HG02973 (cell line): ENCODE measurements at regions not wholly inside any gene's neighbourhood (a gene's known extent, or its start where the extent isn't known, plus 50 kb on each side); places are given as distances from the start of the nearest gene placed in this dataset.

ENCODE experiments used
- ATAC-seq: cut with Tn5 transposase; IDR thresholded peaks from one replicate; pipeline ENCODE4 v1.9.1; 2021; ENCODE audit warnings: moderate library complexity; ENCODE audit not compliant: unreplicated experiment

DNA sequence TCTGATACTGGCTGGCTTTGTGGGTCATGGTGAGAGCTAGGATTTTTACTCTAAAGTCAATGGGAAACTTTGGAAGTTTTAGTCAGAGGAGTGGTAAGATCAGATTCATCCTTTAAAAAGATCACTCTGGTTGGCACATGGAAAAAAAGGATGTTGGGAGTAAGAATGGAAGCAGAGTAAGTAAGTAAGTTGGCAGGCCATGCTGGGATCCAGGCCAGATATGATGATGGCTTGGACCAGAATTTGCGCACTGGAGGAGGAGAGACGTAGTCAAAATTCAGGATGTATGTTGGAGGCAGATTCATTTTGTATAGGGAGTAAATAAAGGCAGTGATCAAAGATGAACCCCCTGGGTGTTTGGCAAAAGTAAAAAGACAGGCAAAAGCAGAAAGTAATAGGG, 283.3 kb upstream of the THSD7B start:
- ATAC-seq: no peak

DNA sequence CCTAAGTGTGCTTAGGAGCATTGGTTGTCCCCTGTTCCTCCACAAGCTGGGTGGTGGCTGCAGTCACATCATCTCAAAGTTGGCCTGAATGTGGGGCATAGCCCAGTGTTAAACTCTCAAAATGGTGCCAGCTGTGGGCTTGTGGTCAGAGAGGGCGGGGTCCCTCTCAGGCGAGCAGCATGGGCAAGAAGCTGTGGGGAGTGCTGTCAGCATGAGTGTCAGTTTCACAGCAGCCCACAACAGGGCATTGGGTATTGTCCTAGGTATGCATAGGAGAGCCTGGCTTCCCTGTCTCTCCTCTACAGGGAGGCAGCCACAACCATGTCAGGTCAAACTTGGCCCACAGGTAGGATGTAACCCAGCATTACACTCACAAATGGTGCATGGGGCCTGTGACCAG, 285.6 kb upstream of the THSD7B start:
- no peak for ATAC-seq

DNA sequence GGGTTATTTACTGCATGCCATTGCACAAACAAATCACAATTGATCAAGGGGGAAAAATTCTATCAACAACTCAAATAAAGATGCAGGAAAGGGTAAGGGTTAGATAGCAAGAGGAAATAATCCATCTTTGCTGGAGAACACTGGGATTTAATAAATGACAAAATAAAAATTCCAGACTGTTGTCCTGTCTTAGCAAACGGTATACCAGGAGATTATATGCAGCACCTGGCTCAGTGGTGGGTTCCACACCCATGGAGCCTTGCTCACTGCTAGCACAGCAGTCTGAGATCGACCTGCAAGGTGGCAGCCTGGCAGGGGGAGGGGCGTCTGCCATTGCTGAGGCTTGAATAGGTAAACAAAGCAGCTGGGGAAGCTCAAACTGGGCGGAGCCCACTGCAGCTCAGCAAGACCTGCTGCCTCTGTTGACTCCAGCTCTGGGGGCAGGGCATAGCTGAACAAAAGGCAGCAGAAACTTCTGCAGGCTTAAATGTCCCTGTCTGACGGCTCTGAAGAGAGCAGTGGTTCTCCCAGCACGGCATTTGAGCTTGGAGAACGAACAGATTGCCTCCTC, 296.5 kb upstream of the THSD7B start:
- no peak for ATAC-seq

DNA sequence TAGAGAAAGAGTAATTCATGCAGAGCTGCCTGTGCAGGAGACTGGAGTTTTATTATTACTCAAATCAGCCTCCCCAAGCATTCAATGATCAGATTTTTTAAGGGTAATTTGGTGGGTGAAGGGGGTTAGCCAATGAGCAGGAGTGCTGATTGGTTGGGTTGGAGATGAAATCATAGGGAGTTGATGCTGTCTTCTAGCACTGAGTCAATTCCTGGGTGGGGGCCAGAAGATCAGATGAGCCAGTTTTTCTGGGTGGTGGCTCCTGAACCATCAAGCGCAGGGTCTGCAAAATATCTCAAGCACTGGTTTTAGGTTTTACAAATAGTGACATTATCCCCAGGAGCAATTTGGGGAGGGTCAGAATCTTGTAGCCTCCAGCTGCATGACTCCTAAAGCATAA, 312.8 kb upstream of the THSD7B start:
- ATAC-seq: no peak

DNA sequence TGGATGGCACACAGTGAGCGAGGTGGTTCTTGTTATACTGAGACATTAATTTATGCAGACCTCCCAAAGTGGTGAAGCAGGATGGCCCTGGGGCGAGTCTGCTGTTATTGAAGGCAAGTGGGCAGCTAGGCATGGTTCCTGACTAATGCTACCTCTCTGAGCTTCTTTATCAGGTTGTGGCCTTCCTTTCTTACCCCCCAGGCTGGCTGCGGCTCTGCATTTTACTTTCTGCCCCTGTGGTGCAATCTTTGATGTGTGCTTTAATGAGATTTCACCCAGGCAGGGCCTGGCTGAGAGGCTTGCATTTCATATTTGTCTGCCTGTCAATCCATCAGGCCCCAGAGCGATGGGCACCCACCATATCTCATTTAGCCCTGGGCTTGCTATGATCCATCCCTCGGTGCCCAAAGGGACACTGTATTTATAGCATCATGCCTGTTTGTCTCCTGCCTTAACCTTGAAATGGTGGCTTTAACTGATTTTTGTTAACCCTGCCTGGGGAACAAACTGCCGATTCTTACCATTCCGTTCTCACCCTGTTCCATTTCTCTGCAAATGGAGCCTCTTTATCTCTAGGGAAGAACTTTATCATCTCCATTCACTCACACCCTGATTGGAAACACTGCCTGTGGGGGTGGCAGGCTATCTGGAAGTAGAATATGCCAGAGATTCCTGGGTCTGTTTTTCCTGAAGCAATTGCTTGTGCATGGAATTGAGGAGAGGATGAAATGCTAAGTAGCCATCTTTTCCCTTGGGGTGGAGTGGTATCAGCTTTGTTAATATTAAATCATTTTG, 316.2 kb upstream of the THSD7B start:
- ATAC-seq: no peak

DNA sequence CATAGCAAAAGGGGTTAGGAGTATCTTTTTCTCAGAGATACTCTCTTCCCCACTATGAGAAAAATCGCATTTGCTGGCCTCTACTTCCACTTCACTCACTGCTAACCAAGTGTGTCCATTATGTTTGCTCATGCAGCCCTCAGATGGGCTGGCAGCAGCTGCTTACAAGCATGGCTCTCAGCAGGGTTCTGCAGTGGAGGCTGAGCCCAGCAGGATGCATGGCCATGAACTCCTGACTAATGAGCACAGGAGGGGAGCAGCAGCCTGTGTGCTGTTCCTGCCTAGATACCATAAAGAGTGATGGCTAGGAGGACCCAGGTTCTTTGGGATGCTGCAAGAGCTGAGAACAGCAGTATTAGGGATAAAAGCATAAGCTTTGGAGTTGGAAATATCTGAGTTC, 316.9 kb upstream of the THSD7B start:
- ATAC-seq: no peak

DNA sequence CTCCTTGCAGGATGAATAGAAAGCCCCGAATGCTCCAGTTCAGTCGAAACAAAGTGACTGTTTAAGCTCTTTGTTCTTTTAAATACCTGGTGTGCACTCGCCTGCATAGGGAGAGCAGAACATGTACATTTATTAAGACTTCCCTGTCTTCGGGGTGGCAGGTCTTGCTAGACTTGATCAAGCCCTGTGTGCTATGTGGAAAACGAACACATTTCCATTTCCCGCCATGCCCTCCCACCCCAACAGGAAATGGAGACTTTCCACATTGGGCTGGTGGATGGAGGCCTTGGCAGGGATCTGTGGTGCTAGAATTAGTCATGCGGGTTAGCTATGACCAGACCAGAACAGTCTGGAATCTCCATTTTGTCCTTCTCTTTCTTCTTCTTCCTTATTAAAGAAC, 321.0 kb upstream of the THSD7B start:
- ATAC-seq: no peak

DNA sequence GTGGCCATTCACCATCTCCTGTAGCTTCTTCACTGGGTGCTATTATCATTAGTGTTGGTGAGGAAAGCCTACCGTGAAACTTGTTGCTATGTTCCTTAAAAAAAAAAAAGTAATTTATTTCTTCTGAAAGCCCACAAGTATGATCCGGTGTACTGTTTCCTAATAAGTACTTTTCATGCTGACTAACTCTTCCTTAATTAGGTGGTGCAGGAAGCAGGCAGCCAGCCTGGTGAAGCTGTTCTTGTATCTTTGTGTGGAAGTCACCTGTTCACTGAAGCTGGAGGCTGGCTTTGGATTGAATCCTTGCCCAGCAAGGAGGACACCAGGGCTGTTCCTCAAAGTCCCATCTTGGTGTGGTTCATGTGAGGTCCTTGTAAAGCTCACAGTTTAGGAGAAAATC, 321.7 kb upstream of the THSD7B start:
- ATAC-seq: no peak

DNA sequence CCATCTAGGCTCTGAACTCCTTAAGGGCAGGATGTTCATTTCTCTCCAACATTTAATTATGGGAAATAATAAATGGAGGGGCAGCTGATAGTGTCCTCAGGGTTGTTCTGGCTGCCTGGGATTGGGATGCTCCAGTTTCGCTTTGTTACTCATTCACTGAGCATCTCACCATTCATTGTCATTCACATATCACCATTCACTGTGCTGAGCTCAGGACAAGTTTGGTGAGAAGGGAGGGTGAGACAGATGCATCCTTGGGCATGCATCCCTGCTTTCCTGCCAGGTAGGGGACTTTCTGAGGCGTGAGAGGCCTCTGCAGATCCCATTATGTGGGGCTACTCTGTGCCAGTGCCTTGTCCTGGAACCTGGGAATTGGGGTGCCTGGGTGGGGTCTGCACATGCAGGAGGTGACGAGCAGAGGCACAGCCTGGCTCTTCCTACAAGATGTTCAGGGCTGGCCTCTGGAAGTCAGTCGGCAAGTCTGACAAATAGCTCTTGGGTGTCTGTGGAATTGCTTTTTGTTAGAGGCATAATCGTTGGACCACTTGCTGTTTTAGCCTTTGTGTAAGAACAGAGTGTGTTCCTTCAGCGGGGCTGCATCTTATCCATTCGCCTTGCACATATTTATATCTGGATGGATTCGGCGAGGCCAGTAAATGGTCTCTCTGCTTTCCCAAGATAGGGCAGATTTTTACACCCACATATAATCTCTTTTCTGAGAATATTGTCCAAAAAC, 323.2 kb upstream of the THSD7B start:
- ATAC-seq: no peak

DNA sequence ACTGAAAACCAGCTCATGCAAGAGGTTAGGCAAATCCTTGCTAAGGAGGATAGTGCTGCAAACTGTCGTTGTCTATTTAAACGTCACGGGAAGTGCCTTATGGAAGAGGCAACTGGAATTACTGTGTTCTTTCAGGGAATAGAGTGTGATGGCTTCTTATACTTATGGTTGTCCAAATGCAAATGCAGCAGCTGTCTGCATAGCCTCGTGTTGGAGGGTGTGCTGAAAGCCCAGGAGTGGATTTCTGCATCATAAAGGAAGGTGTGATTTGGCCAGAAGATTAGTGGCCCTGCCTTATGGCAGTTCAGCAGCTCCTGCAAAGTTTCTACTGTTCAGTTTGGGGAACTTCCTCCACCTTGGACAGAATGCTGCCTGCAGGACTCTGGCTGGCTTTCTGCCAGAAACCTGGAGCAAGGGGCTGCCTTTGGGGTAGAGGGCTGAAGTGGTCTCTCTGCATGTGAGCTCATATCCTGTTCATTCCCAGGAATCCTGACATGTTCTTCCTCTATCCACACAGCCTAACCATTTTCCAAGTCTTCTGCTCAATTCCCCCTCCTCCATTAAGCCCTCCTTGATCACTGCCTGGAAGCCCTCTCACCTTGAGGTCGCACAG, 321.2 kb upstream of the CXCR4 start:
- ATAC-seq: no peak

DNA sequence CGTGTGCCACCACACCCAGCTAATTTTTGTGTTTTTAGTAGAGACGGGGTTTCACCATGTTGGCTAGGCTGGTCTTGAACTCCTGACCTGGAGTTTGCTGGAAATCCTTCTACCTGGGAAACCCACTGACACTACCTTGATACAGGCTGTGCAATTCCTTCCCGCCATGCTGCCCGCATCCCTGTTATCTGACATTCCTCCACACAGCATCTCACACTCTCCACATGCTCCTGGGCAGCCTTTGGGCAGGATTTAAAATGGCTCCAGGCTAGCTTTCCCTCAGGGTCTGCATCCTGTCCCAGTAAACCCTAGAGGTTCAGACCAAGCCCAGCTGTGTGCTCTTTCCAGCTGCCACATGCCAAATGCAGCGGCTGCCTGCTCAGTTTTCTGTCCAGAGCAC, 319.5 kb upstream of the CXCR4 start:
- ATAC-seq: no peak

DNA sequence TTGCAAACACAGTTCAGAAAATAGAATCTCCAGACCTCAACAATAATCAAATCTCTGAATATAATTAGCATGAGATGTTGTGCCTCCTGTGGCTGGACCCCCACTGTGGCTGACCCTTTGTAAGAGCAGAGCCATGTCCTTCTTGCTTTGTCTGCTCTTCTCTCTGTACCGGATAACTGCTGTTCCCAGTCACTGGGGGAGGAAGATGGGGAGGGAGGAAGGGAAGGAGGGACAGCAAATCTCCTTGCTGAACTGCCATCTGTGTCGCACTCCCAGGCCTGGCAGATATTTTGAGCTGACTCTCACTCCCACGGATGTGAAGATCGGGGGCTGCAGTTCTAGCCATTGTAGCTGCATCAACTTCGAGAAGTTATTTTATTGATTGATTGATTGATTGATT, 319.0 kb upstream of the CXCR4 start:
- ATAC-seq: no peak

DNA sequence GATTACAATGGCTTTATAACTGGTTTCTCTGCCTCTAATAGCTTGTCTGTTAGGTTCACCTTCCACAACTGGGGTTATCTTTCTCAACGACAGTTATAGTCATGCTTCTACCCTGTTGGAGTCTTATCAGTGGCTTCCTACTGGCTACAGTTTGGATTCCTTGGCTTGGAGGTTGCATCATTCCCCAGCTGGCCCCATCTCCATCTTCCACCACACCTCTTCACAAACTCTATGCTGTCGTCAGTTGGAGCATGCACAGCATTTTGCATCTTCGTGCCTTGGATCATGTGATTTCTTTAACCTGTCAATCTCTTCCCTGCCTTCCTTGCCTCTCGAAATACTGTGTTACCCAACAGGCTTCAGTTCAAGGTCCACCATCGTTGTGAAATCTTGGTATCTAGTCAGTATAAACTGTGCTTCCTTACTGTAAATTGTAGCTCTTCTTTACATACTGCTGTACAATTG, 316.3 kb upstream of the CXCR4 start:
- no peak for ATAC-seq

DNA sequence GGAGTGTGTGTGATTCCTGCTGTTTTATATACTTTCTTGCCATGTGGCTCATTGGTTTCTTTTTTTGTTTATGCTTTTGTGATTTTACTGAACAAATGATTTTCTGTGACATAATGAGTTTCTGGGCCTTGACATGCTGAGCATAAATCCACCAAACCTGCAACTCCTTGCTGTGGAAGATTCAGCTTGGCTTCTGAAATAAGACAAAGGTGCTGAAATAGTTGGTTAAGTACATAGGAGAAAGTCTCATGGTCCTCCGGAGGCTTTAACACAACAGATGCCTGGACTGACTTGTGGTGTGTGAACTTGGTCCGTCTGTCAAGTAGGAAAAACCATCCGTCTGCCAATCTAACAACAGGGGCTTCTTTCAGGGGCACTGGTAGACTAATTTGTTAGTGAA, 315.3 kb upstream of the CXCR4 start:
- ATAC-seq: no peak

DNA sequence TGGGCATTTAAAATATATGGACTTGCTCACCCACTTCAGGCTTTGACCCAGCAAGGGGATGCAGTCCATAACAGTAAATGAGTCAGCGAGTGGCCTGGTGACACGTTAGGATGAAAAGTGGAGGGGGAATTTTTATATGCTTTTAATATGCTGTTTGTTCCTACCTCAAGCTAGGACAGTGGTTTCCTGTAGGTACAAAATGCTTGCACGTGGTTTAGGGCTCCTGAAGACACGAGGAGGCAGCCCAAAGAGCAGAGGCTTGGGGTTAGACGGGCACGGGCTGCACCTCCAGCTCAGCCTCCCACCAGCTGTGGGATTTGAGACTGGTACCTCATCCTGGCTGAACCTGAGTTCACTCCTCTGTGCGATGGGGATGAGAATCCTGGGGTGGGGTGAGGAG, 306.2 kb upstream of the CXCR4 start:
- no peak for ATAC-seq

DNA sequence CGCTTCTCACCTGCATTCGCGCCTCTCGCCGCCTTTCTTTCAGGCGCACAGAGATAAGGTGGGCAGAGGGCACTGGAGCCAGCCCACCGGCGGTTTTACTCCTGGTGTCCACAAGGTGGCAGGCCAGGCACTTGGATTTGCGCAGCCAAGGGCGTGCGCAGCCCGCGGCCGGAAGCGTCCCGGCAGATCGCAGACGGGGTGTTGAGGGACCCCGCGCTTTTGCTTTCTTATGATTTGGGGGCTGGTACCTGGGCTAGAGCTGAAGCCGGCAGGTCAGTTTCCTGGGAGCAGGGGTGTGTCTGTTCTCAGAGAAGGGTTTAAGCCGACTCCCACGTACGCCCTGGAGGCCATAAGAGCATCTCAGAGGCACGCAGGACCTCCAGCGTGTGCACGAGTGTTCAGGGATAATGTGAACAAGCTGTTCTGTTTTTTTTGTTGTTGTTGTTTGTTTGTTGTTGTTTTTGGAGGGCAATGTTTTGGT, 305.6 kb upstream of the CXCR4 start:
- ATAC-seq: peak; percentile 100

DNA sequence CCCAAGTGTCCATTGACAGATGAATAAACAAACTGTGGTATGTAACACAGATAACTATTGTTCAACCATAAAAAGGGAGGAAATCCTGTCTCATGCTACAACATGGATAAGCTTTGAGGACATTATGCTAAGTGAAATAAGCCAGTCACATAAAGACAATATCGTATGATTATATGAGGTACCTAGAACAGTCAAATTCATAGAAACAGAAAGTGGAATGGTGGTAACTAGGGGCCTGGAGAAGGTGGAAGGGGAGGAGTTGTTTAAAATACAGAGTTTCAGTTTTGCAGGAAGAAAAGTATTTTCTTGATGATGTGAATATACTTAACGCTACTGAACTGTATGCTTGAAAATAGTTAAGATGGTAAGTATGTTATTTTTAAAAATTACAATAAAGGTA, 304.6 kb upstream of the CXCR4 start:
- ATAC-seq: no peak

DNA sequence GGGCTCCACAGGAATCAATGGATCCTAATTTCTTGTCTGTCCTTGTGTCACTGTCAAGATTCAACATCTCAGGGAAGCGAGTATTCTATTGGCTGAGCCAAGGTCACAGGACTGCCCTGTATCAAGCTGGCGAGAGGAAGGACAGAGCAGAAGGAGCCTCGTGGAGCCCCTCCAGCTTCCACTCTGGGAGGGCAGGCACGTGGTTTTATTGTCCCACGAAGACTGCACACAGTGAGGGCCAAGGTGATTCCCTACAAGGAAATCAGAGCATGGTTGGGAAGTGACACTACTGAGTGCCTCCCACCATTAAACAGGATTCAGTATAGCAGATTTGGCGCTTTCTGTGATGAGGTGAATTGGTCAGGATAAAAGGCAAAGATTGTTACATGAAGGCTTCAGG, 302.4 kb upstream of the CXCR4 start:
- no peak for ATAC-seq

DNA sequence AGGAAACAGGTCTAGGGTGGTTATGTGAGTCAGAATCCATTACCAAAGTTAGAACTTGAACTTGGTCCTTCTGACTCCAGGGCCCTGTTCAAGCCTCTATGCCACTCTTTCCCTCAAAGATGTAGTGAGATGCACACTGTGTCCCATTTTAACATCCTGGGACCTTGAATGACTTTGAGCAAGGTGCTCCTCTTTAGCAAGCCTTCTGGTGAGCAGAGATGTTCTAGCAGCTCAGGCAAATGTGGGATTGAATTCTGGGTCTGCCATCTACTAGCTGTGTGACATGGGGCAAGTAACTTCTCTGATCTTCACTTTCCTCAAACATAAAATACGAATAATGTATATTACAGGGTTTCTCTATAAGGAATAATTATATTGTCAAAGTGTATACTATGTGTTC, 294.0 kb upstream of the CXCR4 start:
- no peak for ATAC-seq

DNA sequence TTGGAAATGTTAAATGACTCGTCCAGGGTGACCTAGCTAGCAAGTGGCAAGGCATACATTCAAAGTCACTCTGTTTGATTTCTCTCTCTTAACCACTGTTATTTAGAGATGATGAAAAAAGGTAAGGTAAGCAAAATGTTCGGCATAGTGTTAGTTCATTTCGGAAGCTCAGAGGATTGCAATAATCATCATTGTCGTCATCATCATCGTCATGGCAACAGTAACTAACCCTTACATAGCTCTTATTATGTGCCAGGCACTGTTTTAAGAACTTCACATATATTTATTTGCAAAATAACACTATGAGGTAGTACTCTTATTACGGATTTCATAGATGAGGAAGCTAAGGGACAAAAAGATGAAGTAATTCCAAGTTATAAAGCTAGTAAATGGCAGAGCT, 292.7 kb upstream of the CXCR4 start:
- no peak for ATAC-seq

DNA sequence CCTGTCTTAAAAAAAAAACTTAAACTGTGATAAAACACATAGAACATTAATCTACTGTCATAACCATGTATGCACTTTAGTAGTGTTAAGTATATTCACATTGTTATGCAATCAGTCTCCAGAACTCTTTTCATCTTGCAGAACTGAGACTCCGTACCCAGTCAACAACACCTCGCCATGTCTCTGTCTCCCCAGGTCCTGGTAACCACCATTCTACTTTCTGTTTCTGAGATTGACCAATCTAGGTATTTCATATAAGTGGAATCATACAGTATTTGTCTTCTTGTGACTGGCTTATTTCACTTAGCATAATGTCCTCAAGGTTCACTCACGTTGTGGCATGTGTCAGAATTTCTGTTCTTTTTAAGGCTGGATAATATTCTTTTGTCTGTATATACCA, 290.8 kb upstream of the CXCR4 start:
- no peak for ATAC-seq

DNA sequence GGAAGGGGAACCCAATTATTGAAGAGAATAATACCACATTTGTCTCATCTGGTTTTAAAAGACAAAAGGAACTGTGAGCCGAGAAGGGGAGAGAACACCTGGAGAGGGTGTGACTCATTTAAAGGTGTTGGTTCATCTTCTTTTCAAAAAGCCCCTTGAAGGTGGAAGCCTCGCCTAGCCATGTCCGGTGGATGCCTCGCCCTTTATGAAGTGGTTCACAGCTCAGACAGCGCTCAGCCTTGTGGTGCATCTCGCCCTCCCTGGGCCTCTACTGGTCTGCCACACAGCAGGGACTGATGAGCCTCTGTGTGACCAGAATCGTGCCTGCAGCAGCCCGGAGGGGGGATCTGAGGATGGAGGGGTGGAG, 290.0 kb upstream of the CXCR4 start:
- ATAC-seq: no peak
